Neural progenitor cell (in vitro differentiated cells): ENCODE measurements at regions not wholly inside any gene's neighbourhood (a gene's known extent, or its start where the extent isn't known, plus 50 kb on each side); places are given as distances from the start of the nearest gene placed in this dataset.

Source experiments
- DNase-seq: peaks from one replicate; pipeline ENCODE4 v3.0.0-alpha.2; 2016; ENCODE audit warnings: low spot score
- H2AFZ ChIP-seq: fragments of 200-600 bp; sonication (generic); replicated peaks from 2 replicates; pipeline ENCODE4 v1.6.1; 2016; ENCODE audit warnings: antibody characterized with exemption
- H3F3A ChIP-seq: fragments of 200-600 bp; sonication (generic); 2 replicates; pipeline ENCODE4 v1.6.1; 2016; ENCODE audit warnings: antibody characterized with exemption, low read depth
- H3K27ac ChIP-seq: fragments of 200-600 bp; sonication (generic); 2 replicates; pipeline ENCODE4 v1.5.1; 2016; ENCODE audit warnings: mild to moderate bottlenecking
- H3K27me3 ChIP-seq: fragments of 200-600 bp; sonication (generic); 2 replicates; pipeline ENCODE4 v1.6.1; 2016; ENCODE audit warnings: mild to moderate bottlenecking, moderate library complexity
- H3K36me3 ChIP-seq: fragments of 200-600 bp; sonication (generic); 2 replicates; pipeline ENCODE4 v1.5.1; 2016
- H3K4me1 ChIP-seq: fragments of 200-600 bp; sonication (generic); 2 replicates; pipeline ENCODE4 v1.6.1; 2016; ENCODE audit warnings: mixed run types
- H3K4me2 ChIP-seq: fragments of 200-600 bp; sonication (generic); 2 replicates; pipeline ENCODE4 v1.6.1; 2016
- H3K4me3 ChIP-seq: fragments of 200-600 bp; sonication (generic); 2 replicates; pipeline ENCODE4 v1.5.1; 2016
- H3K79me2 ChIP-seq: fragments of 200-600 bp; sonication (generic); 2 replicates; pipeline ENCODE4 v1.6.1; 2016; ENCODE audit warnings: low read depth
- H3K9ac ChIP-seq: fragments of 200-600 bp; sonication (generic); 2 replicates; pipeline ENCODE4 v1.6.1; 2016
- H3K9me3 ChIP-seq: fragments of 200-600 bp; sonication (generic); 2 replicates; pipeline ENCODE4 v1.5.1; 2016; ENCODE audit warnings: low read depth
- H4K20me1 ChIP-seq: fragments of 200-600 bp; sonication (generic); 2 replicates; pipeline ENCODE4 v1.6.1; 2016; ENCODE audit warnings: low read depth
- H3K27ac Mint-ChIP-seq: 3 replicates; pipeline ENCODE4 v1.8.0; 2021; ENCODE audit warnings: mixed read lengths
- H3K27me3 Mint-ChIP-seq: 2 replicates; pipeline ENCODE4 v1.8.0; 2022; ENCODE audit warnings: low read depth, mild to moderate bottlenecking, inconsistent platforms, moderate library complexity, mixed read lengths; ENCODE audit not compliant: insufficient read depth
- H3K36me3 Mint-ChIP-seq: 3 replicates; pipeline ENCODE4 v1.8.0; 2021; ENCODE audit warnings: mixed read lengths
- H3K4me1 Mint-ChIP-seq: 3 replicates; pipeline ENCODE4 v1.8.0; 2021; ENCODE audit warnings: mixed read lengths
- H3K4me3 Mint-ChIP-seq: 3 replicates; pipeline ENCODE4 v1.8.0; 2021; ENCODE audit warnings: mild to moderate bottlenecking, moderate library complexity, mixed read lengths
- H3K9me3 Mint-ChIP-seq: 3 replicates; pipeline ENCODE4 v1.8.0; 2020; ENCODE audit warnings: mixed read lengths
- CTCF ChIP-seq: fragments of 200-600 bp; sonication (generic); IDR thresholded peaks from 2 replicates; pipeline ENCODE4 v1.5.1; 2017; ENCODE audit warnings: antibody characterized with exemption, mild to moderate bottlenecking
- EZH2 ChIP-seq: fragments of 200-600 bp; sonication (generic); IDR thresholded peaks from 2 replicates; pipeline ENCODE4 v1.6.1; 2017; ENCODE audit warnings: antibody characterized with exemption, mild to moderate bottlenecking, moderate library complexity
- EZH2phosphoT487 ChIP-seq: fragments of 200-600 bp; sonication (generic); IDR thresholded peaks from 2 replicates; pipeline ENCODE4 v1.6.1; 2017; ENCODE audit warnings: antibody characterized with exemption

- peaks cover 3% of the 10 kb centered on the region for H3K4me1 Mint-ChIP-seq
- Histone ChIP-seq H3K9ac (no peak overlapping the region), H3F3A (no peaks in the 10 kb centered on the region), H4K20me1 (no peaks in the 10 kb centered on the region), H3K4me2 (no peak overlapping the region), H3K4me3 (no peak overlapping the region), H3K9me3 (no peaks in the 10 kb centered on the region), H3K4me1 (no peaks in the 10 kb centered on the region), H3K36me3 (no peaks in the 10 kb centered on the region), H3K79me2 (no peaks in the 10 kb centered on the region), H3K27me3 (peaks cover 22% of the 10 kb centered on the region), H3K27ac (no peak overlapping the region), H2AFZ (no peak overlapping the region)
- peaks cover 7% of the 10 kb centered on the region for H3K27me3 Mint-ChIP-seq
- H3K36me3 Mint-ChIP-seq = no peaks in the 10 kb centered on the region
- TF ChIP-seq CTCF (no peak), EZH2 (no peak), EZH2phosphoT487 (no peak)
- DNase-seq = no peak
- no peak overlapping the region for H3K27ac Mint-ChIP-seq
- H3K9me3 Mint-ChIP-seq = peaks cover 3% of the 10 kb centered on the region
- no peak overlapping the region for H3K4me3 Mint-ChIP-seq
These were observed 139.9 kb downstream of the TRIML1 start for GRCh38 chr4:188279184-188279583.

GRCh38 chr4:188282471-188283232, 143.4 kb downstream of the TRIML1 start:
- H3K4me1 ChIP-seq = no peaks in the 10 kb centered on the region
- peak; percentile 24 for DNase-seq
- H3K79me2 ChIP-seq = no peaks in the 10 kb centered on the region
- H3K4me3 ChIP-seq = peak overlapping the region; percentile 26
- Mint-ChIP-seq H3K4me3 (peak overlapping the region; percentile 66), H3K9me3 (peaks cover 3% of the 10 kb centered on the region), H3K4me1 (peaks cover 3% of the 10 kb centered on the region), H3K36me3 (no peaks in the 10 kb centered on the region), H3K27ac (no peak overlapping the region), H3K27me3 (peaks cover 9% of the 10 kb centered on the region)
- H3K9me3 ChIP-seq = no peaks in the 10 kb centered on the region
- no peaks in the 10 kb centered on the region for H3K36me3 ChIP-seq
- peak overlapping the region; percentile 58 for H2AFZ ChIP-seq
- no peaks in the 10 kb centered on the region for H4K20me1 ChIP-seq
- H3K4me2 ChIP-seq = peak overlapping the region; percentile 60
- H3F3A ChIP-seq = no peaks in the 10 kb centered on the region
- TF ChIP-seq EZH2phosphoT487 (no peak), EZH2 (no peak), CTCF (no peak)
- no peak overlapping the region for H3K9ac ChIP-seq
- H3K27me3 ChIP-seq = peaks cover 22% of the 10 kb centered on the region
- no peak overlapping the region for H3K27ac ChIP-seq

GRCh38 chr4:188287169-188287894, 148.1 kb downstream of the TRIML1 start:
- no peak for TF ChIP-seq EZH2phosphoT487
- TF ChIP-seq EZH2 = no peak
- TF ChIP-seq CTCF = no peak
- no peak overlapping the region for H2AFZ ChIP-seq
- peaks cover 5% of the 10 kb centered on the region for H3K9me3 Mint-ChIP-seq
- no peak overlapping the region for H3K27ac Mint-ChIP-seq
- H3F3A ChIP-seq = no peaks in the 10 kb centered on the region
- H3K36me3 ChIP-seq = no peaks in the 10 kb centered on the region
- DNase-seq = no peak
- no peak overlapping the region for H3K27ac ChIP-seq
- no peak overlapping the region for H3K4me3 Mint-ChIP-seq
- no peaks in the 10 kb centered on the region for H3K79me2 ChIP-seq
- no peak overlapping the region for H3K4me3 ChIP-seq
- H3K4me1 ChIP-seq = no peaks in the 10 kb centered on the region
- H3K9ac ChIP-seq = no peak overlapping the region
- H3K4me2 ChIP-seq = no peak overlapping the region
- H3K4me1 Mint-ChIP-seq = peaks cover 1% of the 10 kb centered on the region
- no peaks in the 10 kb centered on the region for H4K20me1 ChIP-seq
- no peaks in the 10 kb centered on the region for H3K9me3 ChIP-seq
- peaks cover 8% of the 10 kb centered on the region for H3K27me3 Mint-ChIP-seq
- no peaks in the 10 kb centered on the region for H3K36me3 Mint-ChIP-seq
- H3K27me3 ChIP-seq = peaks cover 15% of the 10 kb centered on the region
